ENCODE measurements at regions not wholly inside any gene's neighbourhood (a gene's known extent, or its start where the extent isn't known, plus 50 kb on each side); places are given as distances from the start of the nearest gene placed in this dataset.
A peak's percentile ranks its signal among the peaks of the same experiment; 100 is the strongest.

GRCh38 chr22:22744412-22745224 lies 100.2 kb downstream of the GGTLC2 start:
- DNase-seq (ENCODE audit: low spot score): no peak

GRCh38 chr22:22745225-22746060 lies 101.0 kb downstream of the GGTLC2 start:
- peak; percentile 37 for DNase-seq (ENCODE audit: low spot score)

- no peak for DNase-seq (ENCODE audit: low spot score)
Measured at GRCh38 chr22:22746061-22746962, 101.9 kb downstream of the GGTLC2 start.

DNA sequence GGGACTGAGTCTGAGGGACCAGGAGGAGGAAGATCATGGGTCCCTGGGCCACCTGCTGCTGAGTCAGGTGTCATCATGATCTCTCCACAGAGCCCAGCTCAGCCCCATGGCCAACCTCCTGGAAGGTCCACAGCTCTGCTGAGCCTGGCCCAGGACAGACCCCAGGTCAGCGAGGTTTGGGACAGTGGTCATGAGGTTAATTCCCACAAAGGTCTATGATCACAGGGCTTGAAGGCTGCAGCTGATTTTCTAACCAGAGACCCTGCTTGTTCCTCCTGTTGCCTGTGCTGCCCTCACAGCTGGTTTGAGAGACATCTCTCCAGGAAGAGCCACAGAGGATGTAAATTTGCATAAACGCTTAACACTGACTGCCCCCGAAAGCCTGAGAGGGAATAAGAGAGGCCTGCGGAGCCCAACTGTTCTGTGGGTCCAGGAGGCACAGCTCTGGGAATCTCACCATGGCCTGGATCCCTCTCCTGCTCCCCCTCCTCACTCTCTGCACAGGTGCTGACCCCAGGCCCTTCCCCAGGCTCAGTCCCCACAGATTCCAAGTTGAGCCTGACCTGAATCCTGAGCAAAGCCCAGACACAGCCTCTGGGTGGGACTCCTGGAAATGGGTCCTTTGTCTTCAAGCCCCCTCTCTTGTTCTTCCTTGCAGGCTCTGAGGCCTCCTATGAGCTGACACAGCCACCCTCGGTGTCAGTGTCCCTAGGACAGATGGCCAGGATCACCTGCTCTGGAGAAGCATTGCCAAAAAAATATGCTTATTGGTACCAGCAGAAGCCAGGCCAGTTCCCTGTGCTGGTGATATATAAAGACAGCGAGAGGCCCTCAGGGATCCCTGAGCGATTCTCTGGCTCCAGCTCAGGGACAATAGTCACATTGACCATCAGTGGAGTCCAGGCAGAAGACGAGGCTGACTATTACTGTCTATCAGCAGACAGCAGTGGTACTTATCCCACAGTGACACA lies 102.8 kb downstream of the GGTLC2 start:
- DNase-seq (ENCODE audit: low spot score): no peak

DNA sequence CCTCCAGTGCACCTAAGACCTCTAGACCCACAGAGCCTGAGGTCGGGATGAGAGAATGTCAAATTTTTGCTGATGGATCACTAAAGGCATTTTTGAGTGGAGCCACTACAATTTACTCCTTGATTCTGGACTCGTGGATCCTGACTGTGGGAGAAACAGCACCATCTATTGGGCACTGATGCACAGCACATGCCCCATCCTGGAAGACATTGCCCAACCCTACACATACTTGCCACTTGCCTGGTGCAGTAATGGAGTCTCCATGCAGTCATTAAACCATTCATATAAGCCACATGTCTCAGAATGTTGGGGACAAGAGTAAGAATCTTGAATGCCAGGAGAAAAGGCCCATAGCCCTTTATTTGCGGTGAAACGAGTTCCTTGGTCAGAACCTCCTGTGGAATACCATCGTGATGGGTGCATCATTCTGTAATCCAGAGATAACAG lies 103.9 kb downstream of the GGTLC2 start:
- peak; percentile 44 for DNase-seq (ENCODE audit: low spot score)

DNA sequence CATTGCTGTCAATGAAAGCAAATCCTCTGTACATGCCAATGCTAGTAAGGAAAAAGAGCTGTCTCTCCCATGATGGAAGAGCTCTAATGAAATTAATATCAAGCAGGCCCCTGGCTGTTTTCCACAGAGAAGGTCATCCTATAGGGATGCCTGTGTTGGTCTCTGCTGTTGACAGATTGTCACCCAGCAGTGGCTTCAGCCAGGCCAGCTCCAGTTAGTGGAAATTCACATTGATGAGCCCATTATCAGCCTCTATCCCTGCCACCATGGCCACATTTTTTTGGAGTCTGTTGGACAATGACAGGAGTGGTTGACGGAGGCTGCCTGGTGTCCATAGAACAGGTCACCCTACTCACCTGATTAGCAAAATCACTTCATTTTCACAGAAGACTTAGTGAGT lies 104.3 kb downstream of the GGTLC2 start:
- DNase-seq (ENCODE audit: low spot score): no peak

GRCh38 chr22:22749167-22749758 lies 104.8 kb downstream of the GGTLC2 start:
- DNase-seq (ENCODE audit: low spot score): no peak

DNA sequence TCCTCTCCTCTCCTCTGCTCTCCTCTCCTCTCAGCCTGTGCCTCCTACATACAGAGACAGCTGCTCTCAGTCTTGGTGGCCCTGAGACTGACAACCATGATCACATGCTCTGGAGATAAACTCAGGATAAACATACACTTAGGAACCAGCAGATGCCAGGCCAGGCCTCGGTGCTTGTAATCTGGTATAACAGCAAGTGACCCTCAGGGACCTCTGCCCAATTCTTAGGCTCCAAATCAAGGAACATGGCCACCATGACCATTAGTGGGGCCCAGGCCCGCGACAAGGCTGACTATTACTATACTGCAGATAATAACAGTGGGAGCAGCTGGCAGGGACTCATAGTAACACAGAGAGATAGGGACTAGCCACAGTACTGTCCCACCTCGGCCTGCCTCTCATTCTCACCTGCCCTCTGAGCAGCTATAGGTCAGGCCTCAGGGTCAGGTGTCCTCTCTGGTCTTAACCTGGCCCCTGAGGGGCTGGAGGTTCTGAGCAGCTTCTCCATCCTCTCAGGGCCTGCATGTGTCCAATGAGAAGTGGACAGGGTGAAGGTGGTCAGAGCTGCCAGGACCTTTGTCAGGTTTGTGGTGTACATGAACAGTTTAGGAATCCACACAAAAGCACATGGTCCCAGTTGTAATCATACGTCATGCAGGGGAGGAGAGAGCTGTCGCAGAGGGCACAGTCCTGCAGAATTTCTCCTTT lies 106.1 kb downstream of the GGTLC2 start:
- DNase-seq (ENCODE audit: low spot score): no peak

- DNase-seq (ENCODE audit: low spot score): no peak
Measured at GRCh38 chr22:22751043-22751603, 106.7 kb downstream of the GGTLC2 start.

DNA sequence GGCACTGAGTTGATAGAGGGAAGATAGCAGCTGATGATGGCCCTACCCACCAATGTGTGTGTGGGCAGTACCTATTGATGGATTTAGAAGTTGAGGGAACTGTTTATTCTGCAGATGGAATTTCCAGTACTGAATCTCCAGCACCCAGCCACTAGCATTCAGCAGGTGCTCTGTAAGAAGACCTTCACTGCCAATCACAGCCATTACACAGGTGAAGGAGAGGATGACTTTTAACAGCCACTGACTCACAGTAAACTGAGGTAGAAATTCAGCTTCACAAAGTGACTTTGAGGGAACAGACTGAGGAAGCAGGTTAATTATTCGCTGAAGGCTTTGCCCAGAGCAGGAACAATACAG lies 107.8 kb downstream of the GGTLC2 start:
- DNase-seq (ENCODE audit: low spot score): no peak

DNA sequence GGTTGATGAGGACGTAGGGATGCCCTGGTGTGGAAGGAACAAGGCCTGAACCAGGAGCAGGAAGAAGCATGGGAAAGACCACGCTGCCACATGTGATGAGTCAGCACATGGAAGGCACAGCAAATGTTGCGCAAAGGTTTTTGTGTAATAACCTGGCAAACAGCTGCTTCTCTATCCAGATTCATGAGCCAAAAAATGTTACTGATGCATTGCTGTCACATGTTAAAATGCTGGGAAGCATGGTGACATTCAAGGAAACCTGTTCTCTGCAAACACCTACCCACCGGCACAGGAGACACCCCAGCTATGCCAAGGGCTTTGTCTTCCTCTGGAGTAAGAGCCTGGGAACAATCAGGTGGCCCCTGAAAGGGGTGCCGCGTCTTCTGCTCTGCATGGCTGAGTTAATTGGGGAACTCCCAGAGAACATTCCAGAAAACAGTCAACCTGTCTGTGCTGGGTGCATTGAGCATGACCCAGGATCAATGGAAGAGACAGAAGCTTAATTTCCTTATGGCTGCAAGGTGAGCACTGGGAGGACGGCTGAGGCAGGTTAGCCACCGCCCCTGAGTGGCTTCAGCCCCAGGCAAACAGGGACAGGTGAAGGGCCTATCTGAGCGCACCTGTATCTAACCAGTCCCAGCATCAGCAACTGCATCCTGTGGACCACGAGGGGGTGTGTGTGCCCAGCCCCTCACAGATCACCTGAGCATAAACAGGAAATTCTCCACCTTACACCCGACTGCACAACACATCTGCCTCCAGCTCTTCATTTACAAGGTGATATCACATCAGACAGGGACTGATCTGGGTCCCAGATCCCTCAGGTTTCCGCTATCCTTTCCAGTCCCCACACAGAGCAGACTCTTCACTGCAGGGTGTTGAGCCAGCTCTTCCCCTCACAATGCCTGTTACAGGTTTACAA lies 108.4 kb downstream of the GGTLC2 start:
- DNase-seq (ENCODE audit: low spot score): no peak

- DNase-seq (ENCODE audit: low spot score): peak; percentile 86
Measured at GRCh38 chr22:22753526-22754267, 109.3 kb downstream of the GGTLC2 start.

GRCh38 chr22:22754268-22754657 lies 109.8 kb downstream of the GGTLC2 start:
- no peak for DNase-seq (ENCODE audit: low spot score)

GRCh38 chr22:22754961-22755777 lies 110.8 kb downstream of the GGTLC2 start:
- no peak for DNase-seq (ENCODE audit: low spot score)

DNA sequence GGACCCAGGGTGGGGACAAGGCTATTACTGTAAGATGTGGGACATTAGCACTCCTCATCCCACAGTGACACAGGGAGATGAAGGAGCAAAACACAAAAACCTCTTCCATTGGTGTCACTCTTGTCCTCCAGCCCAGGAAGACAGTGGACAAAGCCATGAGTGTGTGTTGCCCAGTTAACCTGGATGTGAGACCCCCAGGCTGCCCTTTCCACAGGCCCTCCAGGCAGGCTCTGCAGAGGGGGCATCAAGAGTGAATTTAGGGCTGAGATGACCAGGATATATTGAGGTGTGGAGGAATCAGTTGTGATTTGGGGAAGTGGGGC lies 111.3 kb downstream of the GGTLC2 start:
- DNase-seq (ENCODE audit: low spot score): no peak

GRCh38 chr22:22756109-22756508 lies 111.7 kb downstream of the GGTLC2 start:
- no peak for DNase-seq (ENCODE audit: low spot score)
